Osteoblast (primary cell): ENCODE measurements at regions not wholly inside any gene's neighbourhood (a gene's known extent, or its start where the extent isn't known, plus 50 kb on each side); places are given as distances from the start of the nearest gene placed in this dataset.

Experiments used
- DNase-seq: peaks from one replicate; pipeline ENCODE4 v3.0.0; 2011; ENCODE audit warnings: low spot score, mixed read lengths; ENCODE audit not compliant: insufficient read length; ENCODE audit errors: missing footprints
- H2AFZ ChIP-seq: 2 replicates; pipeline ENCODE4 v1.6.0; 2011; ENCODE audit warnings: mild to moderate bottlenecking, low read length
- H3K27ac ChIP-seq: 2 replicates; pipeline ENCODE4 v1.5.1; 2011; ENCODE audit warnings: mild to moderate bottlenecking, low read depth, low read length, moderate library complexity
- H3K27me3 ChIP-seq: 2 replicates; pipeline ENCODE4 v1.6.0; 2012; ENCODE audit warnings: mild to moderate bottlenecking, control low read depth, inconsistent platforms, low read length, moderate library complexity; ENCODE audit not compliant: insufficient read depth
- H3K36me3 ChIP-seq: 2 replicates; pipeline ENCODE4 v1.5.1; 2011; ENCODE audit warnings: mild to moderate bottlenecking, low read length, control low read depth, moderate library complexity; ENCODE audit not compliant: insufficient read depth
- H3K4me1 ChIP-seq: 2 replicates; pipeline ENCODE4 v1.5.1; 2011; ENCODE audit warnings: mild to moderate bottlenecking, low read length, control low read depth, moderate library complexity; ENCODE audit not compliant: insufficient read depth
- H3K4me2 ChIP-seq: 2 replicates; pipeline ENCODE4 v1.6.0; 2011; ENCODE audit warnings: mild to moderate bottlenecking, low read length; ENCODE audit not compliant: insufficient read depth
- H3K4me3 ChIP-seq: fragments of 200-600 bp; sonication (generic); 3 replicates; pipeline ENCODE4 v1.5.1; 2012; ENCODE audit warnings: mild to moderate bottlenecking, low read length, inconsistent platforms; ENCODE audit not compliant: insufficient read depth
- H3K79me2 ChIP-seq: 2 replicates; pipeline ENCODE4 v1.6.0; 2012; ENCODE audit warnings: mild to moderate bottlenecking, low read length, control low read depth, inconsistent platforms; ENCODE audit not compliant: insufficient read depth
- H3K9me3 ChIP-seq: 2 replicates; pipeline ENCODE4 v1.5.1; 2011; ENCODE audit warnings: low read depth, low read length, control low read depth
- H4K20me1 ChIP-seq: 2 replicates; pipeline ENCODE4 v1.6.0; 2012; ENCODE audit warnings: mild to moderate bottlenecking, low read length, control low read depth; ENCODE audit not compliant: insufficient read depth
- TF ChIP-seq, protein P1 (sequence below): IDR thresholded peaks from 2 replicates; pipeline ENCODE4 v1.5.1; 2011; ENCODE audit warnings: mild to moderate bottlenecking, low read depth, low read length, moderate library complexity; ENCODE audit errors: extremely low read depth

DNA sequence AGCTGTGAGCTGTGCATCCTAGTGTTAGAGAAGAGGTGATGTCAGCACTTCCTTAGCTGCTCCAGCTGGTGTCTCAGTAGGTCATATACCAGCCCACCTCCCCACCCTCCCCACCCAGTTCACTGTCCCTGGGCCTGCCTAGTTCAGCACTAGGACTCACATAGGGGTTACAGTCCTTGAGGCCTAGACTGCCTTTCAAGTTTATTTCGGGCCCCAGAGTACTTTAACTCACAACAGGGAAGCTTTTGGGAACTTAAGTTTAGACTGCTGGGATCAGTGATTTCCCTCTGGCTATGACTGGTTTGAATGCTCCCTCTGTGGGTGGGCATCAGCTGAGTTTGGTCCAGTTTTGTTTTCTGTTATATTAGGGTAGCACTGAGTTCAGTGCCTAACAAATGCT lies 139.2 kb upstream of the MMS22L start:
- H3K36me3 ChIP-seq: no peaks in the 10 kb centered on the region
- H3K79me2 ChIP-seq: no peaks in the 10 kb centered on the region
- H3K4me3 ChIP-seq: no peak overlapping the region
- H3K4me1 ChIP-seq: no peaks in the 10 kb centered on the region
- TF ChIP-seq, protein P1, sequence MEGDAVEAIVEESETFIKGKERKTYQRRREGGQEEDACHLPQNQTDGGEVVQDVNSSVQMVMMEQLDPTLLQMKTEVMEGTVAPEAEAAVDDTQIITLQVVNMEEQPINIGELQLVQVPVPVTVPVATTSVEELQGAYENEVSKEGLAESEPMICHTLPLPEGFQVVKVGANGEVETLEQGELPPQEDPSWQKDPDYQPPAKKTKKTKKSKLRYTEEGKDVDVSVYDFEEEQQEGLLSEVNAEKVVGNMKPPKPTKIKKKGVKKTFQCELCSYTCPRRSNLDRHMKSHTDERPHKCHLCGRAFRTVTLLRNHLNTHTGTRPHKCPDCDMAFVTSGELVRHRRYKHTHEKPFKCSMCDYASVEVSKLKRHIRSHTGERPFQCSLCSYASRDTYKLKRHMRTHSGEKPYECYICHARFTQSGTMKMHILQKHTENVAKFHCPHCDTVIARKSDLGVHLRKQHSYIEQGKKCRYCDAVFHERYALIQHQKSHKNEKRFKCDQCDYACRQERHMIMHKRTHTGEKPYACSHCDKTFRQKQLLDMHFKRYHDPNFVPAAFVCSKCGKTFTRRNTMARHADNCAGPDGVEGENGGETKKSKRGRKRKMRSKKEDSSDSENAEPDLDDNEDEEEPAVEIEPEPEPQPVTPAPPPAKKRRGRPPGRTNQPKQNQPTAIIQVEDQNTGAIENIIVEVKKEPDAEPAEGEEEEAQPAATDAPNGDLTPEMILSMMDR: no peak
- H3K4me2 ChIP-seq: no peak overlapping the region
- no peaks in the 10 kb centered on the region for H3K9me3 ChIP-seq
- H3K27ac ChIP-seq: no peak overlapping the region
- no peaks in the 10 kb centered on the region for H4K20me1 ChIP-seq
- no peaks in the 10 kb centered on the region for H3K27me3 ChIP-seq
- H2AFZ ChIP-seq: no peak overlapping the region
- DNase-seq: no peak

- TF ChIP-seq, protein P1: no peak
- H3K27me3 ChIP-seq: no peaks in the 10 kb centered on the region
Measured at GRCh38 chr6:97423190-97423589, 140.2 kb upstream of the MMS22L start.

GRCh38 chr6:97427648-97428047 lies 144.6 kb upstream of the MMS22L start:
- Histone ChIP-seq H3K9me3 (no peaks in the 10 kb centered on the region), H3K4me1 (no peaks in the 10 kb centered on the region), H3K36me3 (no peaks in the 10 kb centered on the region), H3K79me2 (no peaks in the 10 kb centered on the region), H3K4me3 (no peak overlapping the region), H3K27ac (no peak overlapping the region), H4K20me1 (no peaks in the 10 kb centered on the region), H2AFZ (no peak overlapping the region), H3K4me2 (no peak overlapping the region), H3K27me3 (no peaks in the 10 kb centered on the region)
- no peak for DNase-seq
- TF ChIP-seq, protein P1: no peak

More at GRCh38 chr6:97423190-97423589, 140.2 kb upstream of the MMS22L start:
- H3K4me1 ChIP-seq: no peaks in the 10 kb centered on the region
- no peak overlapping the region for H2AFZ ChIP-seq
- no peak overlapping the region for H3K4me2 ChIP-seq
- DNase-seq: no peak
- no peaks in the 10 kb centered on the region for H3K36me3 ChIP-seq
- no peak overlapping the region for H3K27ac ChIP-seq
- H3K79me2 ChIP-seq: no peaks in the 10 kb centered on the region
- no peaks in the 10 kb centered on the region for H4K20me1 ChIP-seq
- H3K9me3 ChIP-seq: no peaks in the 10 kb centered on the region
- H3K4me3 ChIP-seq: no peak overlapping the region

DNA sequence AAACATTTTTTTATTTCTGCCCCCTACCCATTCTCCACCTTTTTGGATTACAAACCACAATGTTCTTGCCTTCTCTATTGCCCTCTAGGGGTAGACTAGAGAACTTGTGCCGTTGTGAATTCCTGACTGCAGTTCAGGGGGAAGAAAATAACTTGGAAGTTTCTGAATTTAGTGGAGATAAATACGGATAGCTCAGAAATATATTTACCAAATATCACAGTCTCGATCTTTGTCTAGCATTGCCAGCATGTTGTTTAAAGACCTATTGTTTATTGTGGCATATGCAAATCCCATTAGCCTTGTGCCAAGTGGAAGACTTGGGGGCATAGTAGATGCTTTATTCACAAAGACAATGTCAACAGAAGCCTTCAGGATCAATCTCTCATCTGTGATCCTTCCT lies 154.1 kb upstream of the MMS22L start:
- DNase-seq: no peak
- Histone ChIP-seq H3K36me3 (no peaks in the 10 kb centered on the region), H3K79me2 (no peaks in the 10 kb centered on the region), H4K20me1 (no peaks in the 10 kb centered on the region), H3K4me2 (no peak overlapping the region), H3K27me3 (no peaks in the 10 kb centered on the region), H3K4me3 (no peak overlapping the region), H2AFZ (no peak overlapping the region), H3K4me1 (no peaks in the 10 kb centered on the region), H3K27ac (no peak overlapping the region), H3K9me3 (no peaks in the 10 kb centered on the region)
- TF ChIP-seq, protein P1: peak; percentile 83
